ENCODE measurements at regions not wholly inside any gene's neighbourhood (a gene's known extent, or its start where the extent isn't known, plus 50 kb on each side); places are given as distances from the start of the nearest gene placed in this dataset.

DNA sequence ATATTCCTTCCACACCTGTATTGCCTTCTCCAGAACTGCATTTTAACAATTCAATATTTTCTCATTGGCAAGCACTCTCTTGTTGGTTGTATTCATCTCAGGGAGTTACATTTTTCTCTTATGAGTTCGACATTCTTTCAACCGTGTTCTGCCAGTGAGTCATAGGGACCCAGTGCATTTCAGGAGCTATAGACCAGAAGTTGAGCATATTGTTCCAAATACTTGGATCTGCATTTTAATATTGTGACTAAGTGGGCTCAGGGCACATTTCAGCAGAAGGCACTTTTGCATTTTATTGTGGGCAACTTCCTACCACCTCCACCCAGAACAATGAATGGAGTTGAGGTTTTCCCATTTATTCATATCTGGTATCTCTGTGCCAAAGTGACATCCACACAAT is 132.8 kb downstream of the TNFSF18 start:
- Histone ChIP-seq H3K4me3 (ENCODE audit: low read depth, low read length, poor library complexity, severe bottlenecking) (no peak overlapping the region), H3K9ac (ENCODE audit: low read length) (no peak overlapping the region), H3K27ac (ENCODE audit: low read depth, low read length, poor library complexity, severe bottlenecking) (no peak overlapping the region), H3K36me3 (ENCODE audit: insufficient read depth, low read length) (no peaks in the 10 kb centered on the region), H3K4me2 (ENCODE audit: low read length) (no peak overlapping the region), H3K79me2 (ENCODE audit: insufficient read depth, low read length) (no peaks in the 10 kb centered on the region), H3K9me2 (ENCODE audit: low read depth, low read length) (no peaks in the 10 kb centered on the region), H2AFZ (ENCODE audit: low read length) (no peak overlapping the region), H4K20me1 (ENCODE audit: insufficient read depth, low read length) (no peaks in the 10 kb centered on the region), H3F3A (ENCODE audit: insufficient read depth, low read length) (no peaks in the 10 kb centered on the region), H3K9me3 (ENCODE audit: low read length) (peaks cover under 1% of the 10 kb centered on the region; the same call in 1 of the 2 replicates), H3K4me1 (ENCODE audit: insufficient read depth, low read length, severe bottlenecking) (no peaks in the 10 kb centered on the region), H3K27me3 (ENCODE audit: insufficient read depth, low read length) (no peaks in the 10 kb centered on the region)
- no peak for TF ChIP-seq CTCF (IDR thresholded peaks at IDR 0.05; ENCODE audit: low read length)
- TF ChIP-seq EZH2 (IDR thresholded peaks at IDR 0.05; ENCODE audit: borderline replicate concordance, low read length), result no peak

DNA sequence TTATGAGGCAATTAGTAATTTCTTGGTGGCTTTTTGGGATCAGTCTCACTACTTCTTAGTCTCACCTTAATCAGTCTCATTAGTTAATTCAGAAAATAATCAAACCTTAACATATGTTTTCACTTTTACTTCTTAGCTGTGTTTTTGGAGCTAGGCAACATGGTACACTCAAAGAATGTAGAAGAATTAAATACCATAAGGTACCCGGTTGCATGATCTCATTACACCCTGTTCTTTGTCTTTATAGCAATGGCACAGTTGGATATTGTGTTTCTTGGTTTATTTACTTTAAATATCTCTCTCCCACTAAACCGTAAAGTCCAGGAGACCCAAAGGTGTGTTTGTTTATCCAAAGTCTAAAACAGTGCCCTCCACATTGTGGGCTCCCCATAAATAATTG is 132.3 kb downstream of the TNFSF18 start:
- H3K4me1 ChIP-seq (ENCODE audit: insufficient read depth, low read length, severe bottlenecking), result no peaks in the 10 kb centered on the region
- H3K9me2 ChIP-seq (ENCODE audit: low read depth, low read length), result no peaks in the 10 kb centered on the region
- no peaks in the 10 kb centered on the region for H3K36me3 ChIP-seq (ENCODE audit: insufficient read depth, low read length)
- no peaks in the 10 kb centered on the region for H4K20me1 ChIP-seq (ENCODE audit: insufficient read depth, low read length)
- no peaks in the 10 kb centered on the region for H3K9me3 ChIP-seq (ENCODE audit: low read length)
- H3K4me3 ChIP-seq (ENCODE audit: low read depth, low read length, poor library complexity, severe bottlenecking), result no peak overlapping the region
- H3K9ac ChIP-seq (ENCODE audit: low read length), result no peak overlapping the region
- TF ChIP-seq EZH2 (IDR thresholded peaks at IDR 0.05; ENCODE audit: borderline replicate concordance, low read length), result no peak
- no peak for TF ChIP-seq CTCF (IDR thresholded peaks at IDR 0.05; ENCODE audit: low read length)
- H3K27me3 ChIP-seq (ENCODE audit: insufficient read depth, low read length), result no peaks in the 10 kb centered on the region
- H3K79me2 ChIP-seq (ENCODE audit: insufficient read depth, low read length), result no peaks in the 10 kb centered on the region
- H3K4me2 ChIP-seq (ENCODE audit: low read length), result no peak overlapping the region
- H3F3A ChIP-seq (ENCODE audit: insufficient read depth, low read length), result no peaks in the 10 kb centered on the region
- no peak overlapping the region for H2AFZ ChIP-seq (ENCODE audit: low read length)
- no peak overlapping the region for H3K27ac ChIP-seq (ENCODE audit: low read depth, low read length, poor library complexity, severe bottlenecking)

GRCh38 chr1:172926070-172926469 is 124.7 kb downstream of the TNFSF18 start:
- no peaks in the 10 kb centered on the region for H3K9me2 ChIP-seq (ENCODE audit: low read depth, low read length)
- no peak overlapping the region for H3K4me3 ChIP-seq (ENCODE audit: low read depth, low read length, poor library complexity, severe bottlenecking)
- H3K27me3 ChIP-seq (ENCODE audit: insufficient read depth, low read length), result no peaks in the 10 kb centered on the region
- H3K9me3 ChIP-seq (ENCODE audit: low read length), result no peaks in the 10 kb centered on the region
- H3F3A ChIP-seq (ENCODE audit: insufficient read depth, low read length), result no peaks in the 10 kb centered on the region
- H4K20me1 ChIP-seq (ENCODE audit: insufficient read depth, low read length), result no peaks in the 10 kb centered on the region
- H3K9ac ChIP-seq (ENCODE audit: low read length), result no peak overlapping the region
- H3K4me2 ChIP-seq (ENCODE audit: low read length), result no peak overlapping the region
- no peak for TF ChIP-seq EZH2 (IDR thresholded peaks at IDR 0.05; ENCODE audit: borderline replicate concordance, low read length)
- TF ChIP-seq CTCF (IDR thresholded peaks at IDR 0.05; ENCODE audit: low read length), result no peak
- no peak overlapping the region for H3K27ac ChIP-seq (ENCODE audit: low read depth, low read length, poor library complexity, severe bottlenecking)
- H2AFZ ChIP-seq (ENCODE audit: low read length), result no peak overlapping the region
- H3K4me1 ChIP-seq (ENCODE audit: insufficient read depth, low read length, severe bottlenecking), result no peaks in the 10 kb centered on the region
- H3K79me2 ChIP-seq (ENCODE audit: insufficient read depth, low read length), result no peaks in the 10 kb centered on the region
- no peaks in the 10 kb centered on the region for H3K36me3 ChIP-seq (ENCODE audit: insufficient read depth, low read length)
